Central memory CD4-positive, alpha-beta T cell (primary cell): ENCODE measurements at regions not wholly inside any gene's neighbourhood (a gene's known extent, or its start where the extent isn't known, plus 50 kb on each side); places are given as distances from the start of the nearest gene placed in this dataset.

Experiments used
- DNase-seq: peaks from one replicate; pipeline ENCODE4 v3.0.0; 2022

- DNase-seq: no peak
These were observed 391.2 kb upstream of the SGCD start for GRCh38 chr5:155935723-155936122.

GRCh38 chr5:155936520-155937406, 390.2 kb upstream of the SGCD start:
- DNase-seq: no peak

- no peak for DNase-seq
These were observed 388.9 kb upstream of the SGCD start for GRCh38 chr5:155938051-155938450.

GRCh38 chr5:155941340-155941739, 385.6 kb upstream of the SGCD start:
- no peak for DNase-seq

- DNase-seq: peak; percentile 2
These were observed 383.2 kb upstream of the SGCD start for GRCh38 chr5:155943516-155944407.

- no peak for DNase-seq
These were observed 379.4 kb upstream of the SGCD start for GRCh38 chr5:155947394-155948062.

- DNase-seq: no peak
These were observed 378.4 kb upstream of the SGCD start for GRCh38 chr5:155948576-155948975.

GRCh38 chr5:155952486-155953089, 374.4 kb upstream of the SGCD start:
- DNase-seq: no peak

GRCh38 chr5:155953335-155953734, 373.6 kb upstream of the SGCD start:
- DNase-seq: no peak

GRCh38 chr5:155954701-155955445, 372.1 kb upstream of the SGCD start:
- no peak for DNase-seq

- DNase-seq: no peak
These were observed 369.1 kb upstream of the SGCD start for GRCh38 chr5:155957884-155958283.

- no peak for DNase-seq
These were observed 367.9 kb upstream of the SGCD start for GRCh38 chr5:155959082-155959481.

- no peak for DNase-seq
These were observed 366.8 kb upstream of the SGCD start for GRCh38 chr5:155960177-155960576.

GRCh38 chr5:155969537-155969936, 357.4 kb upstream of the SGCD start:
- no peak for DNase-seq

- DNase-seq: no peak
These were observed 352.6 kb upstream of the SGCD start for GRCh38 chr5:155974369-155974768.

GRCh38 chr5:155978850-155979249, 348.1 kb upstream of the SGCD start:
- no peak for DNase-seq

GRCh38 chr5:155982354-155982753, 344.6 kb upstream of the SGCD start:
- DNase-seq: no peak

GRCh38 chr5:155983954-155984353, 343.0 kb upstream of the SGCD start:
- no peak for DNase-seq

GRCh38 chr5:155987265-155987810, 339.6 kb upstream of the SGCD start:
- no peak for DNase-seq

GRCh38 chr5:155989879-155990278, 337.1 kb upstream of the SGCD start:
- DNase-seq: no peak

GRCh38 chr5:155996123-155996522, 330.8 kb upstream of the SGCD start:
- DNase-seq: no peak

- no peak for DNase-seq
These were observed 328.7 kb upstream of the SGCD start for GRCh38 chr5:155998257-155998656.
